ENCODE measurements at regions not wholly inside any gene's neighbourhood (a gene's known extent, or its start where the extent isn't known, plus 50 kb on each side); places are given as distances from the start of the nearest gene placed in this dataset.

DNA sequence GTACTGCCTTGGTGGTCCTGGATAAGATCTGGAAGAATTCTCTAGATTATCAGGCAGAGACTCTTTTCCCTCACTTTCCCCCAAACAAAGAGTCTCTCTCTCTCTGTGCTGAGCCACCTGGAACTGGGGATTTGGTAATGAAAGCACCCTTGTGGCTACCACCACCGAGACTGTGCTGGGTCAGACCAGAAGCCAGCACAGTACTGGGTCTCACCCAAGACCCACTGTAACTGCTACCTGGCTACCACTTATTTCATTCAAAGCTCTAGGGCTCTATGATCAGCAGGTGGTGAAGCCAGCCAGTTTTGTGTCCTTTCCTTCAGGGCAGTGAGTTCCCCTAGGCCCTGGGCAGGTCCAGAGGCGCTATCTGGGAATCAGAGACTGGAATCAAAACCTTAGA lies 269.6 kb upstream of the CWC22 start:
- TF ChIP-seq, protein P1, sequence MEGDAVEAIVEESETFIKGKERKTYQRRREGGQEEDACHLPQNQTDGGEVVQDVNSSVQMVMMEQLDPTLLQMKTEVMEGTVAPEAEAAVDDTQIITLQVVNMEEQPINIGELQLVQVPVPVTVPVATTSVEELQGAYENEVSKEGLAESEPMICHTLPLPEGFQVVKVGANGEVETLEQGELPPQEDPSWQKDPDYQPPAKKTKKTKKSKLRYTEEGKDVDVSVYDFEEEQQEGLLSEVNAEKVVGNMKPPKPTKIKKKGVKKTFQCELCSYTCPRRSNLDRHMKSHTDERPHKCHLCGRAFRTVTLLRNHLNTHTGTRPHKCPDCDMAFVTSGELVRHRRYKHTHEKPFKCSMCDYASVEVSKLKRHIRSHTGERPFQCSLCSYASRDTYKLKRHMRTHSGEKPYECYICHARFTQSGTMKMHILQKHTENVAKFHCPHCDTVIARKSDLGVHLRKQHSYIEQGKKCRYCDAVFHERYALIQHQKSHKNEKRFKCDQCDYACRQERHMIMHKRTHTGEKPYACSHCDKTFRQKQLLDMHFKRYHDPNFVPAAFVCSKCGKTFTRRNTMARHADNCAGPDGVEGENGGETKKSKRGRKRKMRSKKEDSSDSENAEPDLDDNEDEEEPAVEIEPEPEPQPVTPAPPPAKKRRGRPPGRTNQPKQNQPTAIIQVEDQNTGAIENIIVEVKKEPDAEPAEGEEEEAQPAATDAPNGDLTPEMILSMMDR (IDR thresholded peaks at IDR 0.05; ENCODE audit: borderline replicate concordance, control extremely low read depth, extremely low read depth, insufficient read depth, missing control alignments) = no peak
- in situ Hi-C loops (cut with MboI; ENCODE audit: low sequenced_read_pairs, unreplicated experiment) = no loop called here
- DNase-seq (ENCODE audit: low spot score) = no peak

DNA sequence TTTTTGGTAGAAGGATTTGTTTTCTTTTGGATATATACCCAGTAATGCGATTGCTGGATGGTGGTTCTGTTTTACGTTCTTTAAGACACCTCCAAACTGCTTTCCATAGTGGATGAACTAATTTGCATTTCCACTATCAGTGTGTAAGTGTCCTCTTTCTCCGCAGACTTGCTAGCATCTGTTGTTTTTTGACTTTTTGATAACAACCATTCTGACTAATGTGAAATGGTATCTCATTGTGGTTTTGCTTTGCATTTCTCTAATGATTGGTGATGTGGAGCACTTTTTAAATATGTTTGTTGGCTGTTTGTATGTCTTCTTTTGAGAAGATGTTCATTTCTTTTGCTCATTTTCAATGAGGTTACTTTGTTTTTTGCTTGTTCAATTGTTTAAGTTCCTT lies 260.9 kb upstream of the CWC22 start:
- TF ChIP-seq, protein P1 (IDR thresholded peaks at IDR 0.05; ENCODE audit: borderline replicate concordance, control extremely low read depth, extremely low read depth, insufficient read depth, missing control alignments) = no peak
- in situ Hi-C loops (cut with MboI; ENCODE audit: low sequenced_read_pairs, unreplicated experiment) = no loop called here
- DNase-seq (ENCODE audit: low spot score) = no peak

DNA sequence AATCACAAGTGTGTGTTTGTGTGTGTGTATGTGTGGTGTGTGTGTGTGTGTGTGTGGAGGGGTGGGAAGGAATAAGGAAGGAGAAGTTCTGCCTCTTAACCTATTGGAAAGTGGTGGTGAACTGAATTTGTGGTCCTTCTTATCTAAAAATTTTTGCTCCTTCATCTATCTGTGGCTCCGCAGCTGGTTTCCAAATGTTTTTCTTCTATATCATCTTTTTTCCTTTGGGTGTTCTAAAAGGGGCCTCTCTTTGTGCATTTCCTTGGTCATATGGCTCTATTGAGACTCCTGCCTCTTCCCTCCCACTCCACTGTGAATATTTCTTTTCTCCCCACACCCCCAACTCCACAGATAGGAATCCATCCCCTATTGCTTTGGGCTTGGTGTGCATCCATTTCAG lies 254.9 kb upstream of the CWC22 start:
- TF ChIP-seq, protein P1 (IDR thresholded peaks at IDR 0.05; ENCODE audit: borderline replicate concordance, control extremely low read depth, extremely low read depth, insufficient read depth, missing control alignments) = no peak
- in situ Hi-C loops (cut with MboI; ENCODE audit: low sequenced_read_pairs, unreplicated experiment) = no loop called here
- DNase-seq (ENCODE audit: low spot score) = no peak

DNA sequence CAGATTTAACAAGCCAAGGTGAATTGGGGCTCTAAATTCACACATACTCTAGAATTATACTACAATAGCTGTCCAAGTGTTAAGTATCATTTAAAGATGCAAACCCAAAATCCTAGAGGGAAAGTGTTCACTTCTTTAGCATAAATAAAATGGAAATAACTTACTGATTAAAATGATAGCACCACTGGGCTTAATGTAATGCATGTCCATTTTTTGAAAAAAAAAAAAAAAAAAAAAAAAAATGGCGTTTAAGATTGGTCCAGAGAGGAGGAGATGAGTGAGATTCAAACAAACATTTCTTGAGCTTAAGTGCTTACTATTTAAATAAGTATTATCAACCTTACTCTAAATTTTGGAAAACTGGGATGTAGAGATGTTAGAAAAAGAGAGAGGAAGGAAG lies 251.5 kb upstream of the CWC22 start:
- TF ChIP-seq, protein P1 (IDR thresholded peaks at IDR 0.05; ENCODE audit: borderline replicate concordance, control extremely low read depth, extremely low read depth, insufficient read depth, missing control alignments) = no peak
- in situ Hi-C loops (cut with MboI; ENCODE audit: low sequenced_read_pairs, unreplicated experiment) = no loop called here
- no peak for DNase-seq (ENCODE audit: low spot score)

DNA sequence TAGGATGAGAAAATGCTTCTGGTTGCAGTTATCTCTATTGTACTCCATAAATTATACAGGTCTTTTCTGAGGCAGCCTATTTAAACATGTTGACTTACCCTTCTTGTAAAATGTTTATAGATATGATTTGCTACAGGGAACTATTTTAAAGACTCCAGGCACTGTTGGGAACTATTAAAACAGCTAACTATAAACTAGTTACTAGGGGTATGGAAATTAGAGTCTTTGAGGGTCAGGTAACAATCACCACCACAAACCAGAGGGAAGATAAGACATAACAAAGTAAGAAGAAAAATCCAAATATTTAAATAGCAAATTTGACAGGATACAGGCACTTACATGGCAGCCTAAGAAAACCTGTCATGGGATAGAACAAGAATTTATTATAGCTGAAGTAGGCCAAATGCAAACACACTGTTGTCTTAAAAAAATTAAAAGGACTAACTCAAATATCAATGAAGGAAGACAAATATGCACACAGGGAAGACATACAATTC lies 251.0 kb upstream of the CWC22 start:
- TF ChIP-seq, protein P1 (IDR thresholded peaks at IDR 0.05; ENCODE audit: borderline replicate concordance, control extremely low read depth, extremely low read depth, insufficient read depth, missing control alignments) = no peak
- DNase-seq (ENCODE audit: low spot score) = no peak
- in situ Hi-C loops (cut with MboI; ENCODE audit: low sequenced_read_pairs, unreplicated experiment) = no loop called here

DNA sequence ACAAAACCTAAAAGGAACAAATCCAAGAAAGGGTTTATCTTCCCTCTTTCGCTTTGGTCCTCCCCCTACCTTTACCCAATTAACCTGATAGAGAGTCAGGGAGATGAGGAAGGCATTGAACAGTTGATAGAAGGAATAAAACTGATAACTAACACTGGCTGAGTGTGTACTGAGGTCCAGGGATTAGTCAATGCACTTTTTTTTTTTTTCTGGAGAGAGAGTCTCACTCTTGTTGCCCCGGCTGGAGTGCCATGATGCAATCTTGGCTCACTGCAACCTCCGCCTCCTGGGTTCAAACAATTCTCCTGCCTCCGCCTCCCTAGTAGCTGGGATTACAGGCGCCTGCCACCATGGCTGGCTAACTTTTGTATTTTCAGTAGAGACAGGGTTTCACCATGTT lies 250.2 kb upstream of the CWC22 start:
- DNase-seq (ENCODE audit: low spot score) = no peak
- TF ChIP-seq, protein P1 (IDR thresholded peaks at IDR 0.05; ENCODE audit: borderline replicate concordance, control extremely low read depth, extremely low read depth, insufficient read depth, missing control alignments) = no peak
- in situ Hi-C loops (cut with MboI; ENCODE audit: low sequenced_read_pairs, unreplicated experiment) = no loop called here

DNA sequence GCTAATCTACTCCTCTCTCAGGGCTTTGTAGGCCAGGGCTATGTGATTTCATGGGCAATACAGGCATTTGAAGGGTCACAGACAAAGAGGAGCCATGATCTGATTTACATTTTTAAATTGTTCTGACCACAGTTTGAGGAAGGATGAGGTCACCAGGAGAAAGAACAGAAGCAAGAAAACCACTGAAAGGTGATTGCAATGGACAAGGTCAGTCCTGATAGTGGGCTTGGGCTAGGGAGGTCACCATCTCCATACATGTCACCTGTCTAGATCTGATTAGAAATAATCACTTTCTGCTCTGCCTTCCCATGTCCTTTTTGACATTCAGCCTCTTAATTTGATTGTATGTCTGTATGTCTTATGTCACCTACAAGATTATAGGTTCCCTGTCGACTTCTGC lies 248.9 kb upstream of the CWC22 start:
- TF ChIP-seq, protein P1 (IDR thresholded peaks at IDR 0.05; ENCODE audit: borderline replicate concordance, control extremely low read depth, extremely low read depth, insufficient read depth, missing control alignments) = no peak
- in situ Hi-C loops (cut with MboI; ENCODE audit: low sequenced_read_pairs, unreplicated experiment) = no loop called here

More for the DNA sequence above, 248.9 kb upstream of the CWC22 start:
- no peak for DNase-seq (ENCODE audit: low spot score)

Data from GM13976 (cell line).